Liver (tissue), 8 donors: ENCODE measurements at regions not wholly inside any gene's neighbourhood (a gene's known extent, or its start where the extent isn't known, plus 50 kb on each side); places are given as distances from the start of the nearest gene placed in this dataset.
A peak's percentile ranks its signal among the peaks of the same experiment; 100 is the strongest.

Experiments
- DNase-seq: peaks from one replicate; pipeline ENCODE4 v3.0.0-alpha.2; 2017; ENCODE audit warnings: low spot score
- H3K27ac ChIP-seq, 2 donors: one replicate each; pipeline ENCODE4 v1.7.0; 2013; ENCODE audit warnings: inconsistent platforms in 2 of 2, low read length in 2 of 2, control low read depth in 1 of 2, low read depth in 1 of 2, mild to moderate bottlenecking in 1 of 2
- H3K27me3 ChIP-seq, 4 donors: one replicate each; pipeline versions ENCODE4 v1.6.1 to v1.7.0; 2013; ENCODE audit warnings: low read length in 3 of 4, inconsistent platforms in 1 of 4, mild to moderate bottlenecking in 1 of 4, moderate library complexity in 1 of 4; ENCODE audit not compliant: control insufficient read depth in 4 of 4, insufficient read depth in 4 of 4
- H3K36me3 ChIP-seq, 4 donors: one replicate each; pipeline versions ENCODE4 v1.6.1 to v1.7.0; 2013; ENCODE audit warnings: low read length in 3 of 4, mild to moderate bottlenecking in 3 of 4, low read depth in 1 of 4, moderate library complexity in 1 of 4; ENCODE audit not compliant: control insufficient read depth in 4 of 4, insufficient read depth in 3 of 4
- H3K4me1 ChIP-seq, 4 donors: one replicate each; pipeline versions ENCODE4 v1.6.1 to v1.7.0; 2013; ENCODE audit warnings: low read length in 3 of 4, mild to moderate bottlenecking in 3 of 4, moderate library complexity in 1 of 4; ENCODE audit not compliant: control insufficient read depth in 4 of 4, insufficient read depth in 4 of 4
- H3K4me3 ChIP-seq, 3 donors: one replicate each; pipeline versions ENCODE4 v1.6.1 to v1.7.0; 2013; ENCODE audit warnings: low read length in 3 of 3, control low read depth in 1 of 3, low read depth in 1 of 3, mild to moderate bottlenecking in 1 of 3
- H3K9ac ChIP-seq, 2 donors: one replicate each; pipeline ENCODE4 v1.7.0; 2013; ENCODE audit warnings: low read length in 2 of 2, mild to moderate bottlenecking in 2 of 2, moderate library complexity in 2 of 2, control low read depth in 1 of 2, low read depth in 1 of 2
- H3K9me3 ChIP-seq, 4 donors: one replicate each; pipeline versions ENCODE4 v1.6.1 to v1.7.0; 2013; ENCODE audit warnings: low read length in 3 of 4; ENCODE audit not compliant: control insufficient read depth in 4 of 4
- EGR1 ChIP-seq, 2 donors: IDR thresholded peaks; 2 replicates each; pipeline ENCODE4 v1.6.1; 2016 to 2018; ENCODE audit warnings: antibody characterized with exemption in 2 of 2, low read depth in 2 of 2
- FOXA1 ChIP-seq: IDR thresholded peaks from 2 replicates; pipeline ENCODE4 v1.6.1; 2016; ENCODE audit warnings: antibody characterized with exemption
- FOXA2 ChIP-seq: IDR thresholded peaks from 2 replicates; pipeline ENCODE4 v1.6.1; 2016; ENCODE audit warnings: antibody characterized with exemption
- GABPA ChIP-seq, 2 donors: IDR thresholded peaks in 1 of 2; conservative IDR thresholded peaks in 1 of 2; 2 replicates each; pipeline ENCODE4 v1.6.1; 2016; ENCODE audit warnings: antibody characterized with exemption in 2 of 2, mild to moderate bottlenecking in 1 of 2, moderate library complexity in 1 of 2
- HNF4G ChIP-seq: IDR thresholded peaks from 2 replicates; pipeline ENCODE4 v1.6.1; 2016; ENCODE audit warnings: antibody characterized with exemption
- JUND ChIP-seq, 2 donors: IDR thresholded peaks; 2 replicates each; pipeline ENCODE4 v1.6.1; 2016; ENCODE audit warnings: antibody characterized with exemption in 2 of 2
- NR2F2 ChIP-seq: IDR thresholded peaks from 2 replicates; pipeline ENCODE4 v1.6.1; 2016; ENCODE audit warnings: antibody characterized with exemption
- RAD21 ChIP-seq, 2 donors: IDR thresholded peaks; 2 replicates each; pipeline ENCODE4 v1.6.1; 2016; ENCODE audit warnings: antibody characterized with exemption in 2 of 2, mild to moderate bottlenecking in 2 of 2
- SP1 ChIP-seq: IDR thresholded peaks from 2 replicates; pipeline ENCODE4 v1.6.1; 2018; ENCODE audit warnings: antibody characterized with exemption, mild to moderate bottlenecking
- TAF1 ChIP-seq: conservative IDR thresholded peaks from 2 replicates; pipeline ENCODE4 v1.6.1; 2016; ENCODE audit warnings: antibody characterized with exemption, mild to moderate bottlenecking
- YY1 ChIP-seq: IDR thresholded peaks from 2 replicates; pipeline ENCODE4 v1.6.1; 2016; ENCODE audit warnings: antibody characterized with exemption, mild to moderate bottlenecking
- WGBS: extraction: QIAGEN DNeasy Blood & Tissue Kit; methylation state at CpG from one replicate; pipeline ENCODE4 v1.1.7; 2013; 5-methylcytosine and 5-hydroxymethylcytosine counted together
- TF ChIP-seq, protein P1 (sequence below): fragments of 150-350 bp; IDR thresholded peaks from 2 replicates; pipeline ENCODE4 v1.5.1; 2017; ENCODE audit warnings: improper control_type of control experiment, low read depth, low read length; ENCODE audit not compliant: missing input control
- TF ChIP-seq, protein P2 (sequence below): IDR thresholded peaks from 2 replicates; pipeline ENCODE4 v1.6.1; 2016; ENCODE audit warnings: antibody characterized with exemption
- TF ChIP-seq, protein P3 (sequence below): IDR thresholded peaks from 2 replicates; pipeline ENCODE4 v1.6.1; 2016; ENCODE audit warnings: antibody characterized with exemption
- donor health status: healthy.
- donor health status: healthy.
- donor health status: healthy.
- donor health status: healthy.
- donor health status: healthy.

DNA sequence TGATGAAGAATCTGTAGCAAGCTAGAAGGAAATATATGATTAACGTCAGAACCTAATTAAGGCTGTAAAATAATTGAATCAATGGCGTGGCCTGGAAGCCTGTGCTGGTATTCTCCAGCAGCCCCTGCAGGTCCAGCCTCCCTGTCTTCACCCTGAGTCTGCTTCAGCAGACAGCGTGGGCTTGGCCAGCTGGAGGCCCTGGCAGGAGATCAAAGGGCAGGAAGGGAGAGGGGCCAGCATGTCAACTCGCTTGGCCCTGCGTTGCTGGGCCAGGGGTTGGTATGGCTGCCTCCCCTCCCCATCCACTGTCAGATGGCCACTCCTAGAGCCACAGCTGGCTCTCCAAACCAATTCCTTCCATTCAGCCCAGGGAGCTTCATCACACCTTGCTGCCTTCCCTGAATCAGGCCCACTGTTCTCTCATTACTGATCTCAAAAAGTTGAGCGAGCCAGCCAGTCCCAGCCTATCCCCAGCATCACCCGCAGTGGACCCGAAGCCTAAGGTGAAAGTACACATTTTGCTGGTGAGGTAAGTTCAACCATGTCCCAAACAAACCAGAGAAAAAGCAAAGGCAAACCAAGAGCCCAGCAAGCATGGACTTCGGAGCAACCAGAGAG, 228.4 kb upstream of the AGAP1 start:
- Histone ChIP-seq H3K4me1 (no peaks in the 10 kb centered on the region), H3K4me3 (no peak overlapping the region), H3K27ac (no peak overlapping the region), H3K9me3 (no peaks in the 10 kb centered on the region), H3K9ac (no peak overlapping the region), H3K27me3 (peaks cover 0 to 4% (median 0%) of the 10 kb centered on the region in 4 donors), H3K36me3 (no peaks in the 10 kb centered on the region)
- DNase-seq, result no peak
- TF ChIP-seq RAD21 (IDR thresholded peaks at IDR 0.05) (no peak), SP1 (no peak), GABPA (IDR thresholded peaks at IDR 0.05 in 1 of 2, conservative IDR thresholded peaks at IDR 0.05 in 1 of 2) (no peak), NR2F2 (no peak), EGR1 (IDR thresholded peaks at IDR 0.05; ENCODE audit: low read depth in 2 of 2) (no peak), YY1 (no peak), FOXA1 (no peak)
- TF ChIP-seq, protein P1, sequence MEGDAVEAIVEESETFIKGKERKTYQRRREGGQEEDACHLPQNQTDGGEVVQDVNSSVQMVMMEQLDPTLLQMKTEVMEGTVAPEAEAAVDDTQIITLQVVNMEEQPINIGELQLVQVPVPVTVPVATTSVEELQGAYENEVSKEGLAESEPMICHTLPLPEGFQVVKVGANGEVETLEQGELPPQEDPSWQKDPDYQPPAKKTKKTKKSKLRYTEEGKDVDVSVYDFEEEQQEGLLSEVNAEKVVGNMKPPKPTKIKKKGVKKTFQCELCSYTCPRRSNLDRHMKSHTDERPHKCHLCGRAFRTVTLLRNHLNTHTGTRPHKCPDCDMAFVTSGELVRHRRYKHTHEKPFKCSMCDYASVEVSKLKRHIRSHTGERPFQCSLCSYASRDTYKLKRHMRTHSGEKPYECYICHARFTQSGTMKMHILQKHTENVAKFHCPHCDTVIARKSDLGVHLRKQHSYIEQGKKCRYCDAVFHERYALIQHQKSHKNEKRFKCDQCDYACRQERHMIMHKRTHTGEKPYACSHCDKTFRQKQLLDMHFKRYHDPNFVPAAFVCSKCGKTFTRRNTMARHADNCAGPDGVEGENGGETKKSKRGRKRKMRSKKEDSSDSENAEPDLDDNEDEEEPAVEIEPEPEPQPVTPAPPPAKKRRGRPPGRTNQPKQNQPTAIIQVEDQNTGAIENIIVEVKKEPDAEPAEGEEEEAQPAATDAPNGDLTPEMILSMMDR, result no peak
- 70% methylated on average over 9 of the region's 9 CpGs for WGBS

DNA sequence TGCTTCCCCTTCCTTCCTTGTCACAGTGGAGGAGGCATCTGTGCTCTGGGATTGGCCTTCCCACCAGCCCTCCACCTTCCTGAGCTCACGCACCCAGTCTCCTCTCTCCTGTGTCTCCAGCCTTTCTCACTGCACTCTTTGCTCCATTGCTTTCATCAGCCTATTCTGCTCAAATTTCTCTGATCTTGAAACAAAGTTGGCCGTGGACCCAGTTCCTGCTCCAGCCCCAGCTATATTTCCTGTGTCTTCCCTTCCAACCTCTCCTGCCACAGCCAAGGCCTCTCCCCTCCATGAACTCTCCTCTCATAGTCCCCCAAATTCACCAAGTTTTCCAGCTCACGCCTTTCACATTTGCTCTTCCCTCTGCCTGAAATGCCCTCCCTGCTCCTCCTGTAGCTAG, 226.6 kb upstream of the AGAP1 start:
- TF ChIP-seq EGR1 (IDR thresholded peaks at IDR 0.05; ENCODE audit: low read depth in 2 of 2), result no peak
- TF ChIP-seq, protein P2, sequence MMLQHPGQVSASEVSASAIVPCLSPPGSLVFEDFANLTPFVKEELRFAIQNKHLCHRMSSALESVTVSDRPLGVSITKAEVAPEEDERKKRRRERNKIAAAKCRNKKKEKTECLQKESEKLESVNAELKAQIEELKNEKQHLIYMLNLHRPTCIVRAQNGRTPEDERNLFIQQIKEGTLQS, result no peak
- TF ChIP-seq YY1, result no peak
- TF ChIP-seq HNF4G, result no peak
- TF ChIP-seq RAD21 (IDR thresholded peaks at IDR 0.05), result no peak
- no peak for TF ChIP-seq SP1
- Histone ChIP-seq H3K27ac (no peak overlapping the region), H3K36me3 (no peaks in the 10 kb centered on the region), H3K4me1 (no peaks in the 10 kb centered on the region), H3K27me3 (peaks cover 0 to 12% (median 0%) of the 10 kb centered on the region in 4 donors), H3K4me3 (no peak overlapping the region), H3K9me3 (no peaks in the 10 kb centered on the region), H3K9ac (no peak overlapping the region)
- 81% methylated on average over 3 of the region's 3 CpGs for WGBS
- DNase-seq, result no peak

DNA sequence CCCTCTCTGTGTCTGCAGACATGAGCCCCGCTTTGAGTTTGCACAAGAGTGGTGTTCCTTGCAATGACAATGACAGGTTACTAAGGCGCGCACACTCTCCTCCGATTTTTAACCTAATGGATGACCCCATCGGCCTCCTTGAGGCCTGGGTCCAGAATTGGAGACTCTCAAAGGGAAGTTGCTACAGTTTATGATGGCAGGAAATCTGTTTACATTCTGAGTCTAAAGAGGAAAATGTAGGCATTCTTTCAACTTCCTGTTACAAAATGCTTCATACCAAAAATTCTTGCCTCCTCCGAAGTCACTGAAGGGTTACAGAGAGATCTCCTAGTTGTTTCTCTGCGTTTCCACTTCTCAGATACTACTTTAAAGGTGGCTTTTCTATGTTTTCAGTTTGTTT, 225.3 kb upstream of the AGAP1 start:
- H3K4me3 ChIP-seq, result no peak overlapping the region
- no peaks in the 10 kb centered on the region for H3K9me3 ChIP-seq
- no peaks in the 10 kb centered on the region for H3K4me1 ChIP-seq
- 61% methylated on average over 7 of the region's 7 CpGs for WGBS
- TF ChIP-seq NR2F2 (peak; percentile 33), EGR1 (IDR thresholded peaks at IDR 0.05; ENCODE audit: low read depth in 2 of 2) (no peak)
- no peak overlapping the region for H3K27ac ChIP-seq
- H3K9ac ChIP-seq, result no peak overlapping the region
- peaks cover 0 to 12% (median 0%) of the 10 kb centered on the region in 4 donors for H3K27me3 ChIP-seq
- no peak for DNase-seq
- no peaks in the 10 kb centered on the region for H3K36me3 ChIP-seq

DNA sequence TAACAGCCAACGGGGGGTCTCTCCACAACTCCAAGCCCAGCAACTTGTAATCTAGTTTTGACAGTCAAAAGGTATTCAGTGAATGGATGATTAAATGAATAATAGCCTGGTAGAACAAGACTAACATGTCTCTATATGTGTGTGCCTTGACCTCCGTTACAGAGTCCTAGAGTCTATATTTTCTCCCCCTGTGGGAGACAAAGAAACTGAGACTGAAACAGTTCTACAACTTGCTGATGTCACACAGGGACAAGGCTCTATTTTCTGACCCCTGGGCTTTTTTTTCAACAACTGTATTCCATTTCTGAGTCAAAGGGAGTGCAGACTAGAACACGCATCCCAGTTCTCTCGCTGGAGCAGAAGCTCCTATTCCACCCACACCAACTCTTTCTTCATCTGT, 223.6 kb upstream of the AGAP1 start:
- TF ChIP-seq, protein P2, result no peak
- TF ChIP-seq TAF1, result no peak
- TF ChIP-seq FOXA1, result no peak
- TF ChIP-seq RAD21 (IDR thresholded peaks at IDR 0.05), result no peak
- no peak for TF ChIP-seq FOXA2
- no peak for TF ChIP-seq GABPA (IDR thresholded peaks at IDR 0.05 in 1 of 2, conservative IDR thresholded peaks at IDR 0.05 in 1 of 2)
- TF ChIP-seq, protein P3, sequence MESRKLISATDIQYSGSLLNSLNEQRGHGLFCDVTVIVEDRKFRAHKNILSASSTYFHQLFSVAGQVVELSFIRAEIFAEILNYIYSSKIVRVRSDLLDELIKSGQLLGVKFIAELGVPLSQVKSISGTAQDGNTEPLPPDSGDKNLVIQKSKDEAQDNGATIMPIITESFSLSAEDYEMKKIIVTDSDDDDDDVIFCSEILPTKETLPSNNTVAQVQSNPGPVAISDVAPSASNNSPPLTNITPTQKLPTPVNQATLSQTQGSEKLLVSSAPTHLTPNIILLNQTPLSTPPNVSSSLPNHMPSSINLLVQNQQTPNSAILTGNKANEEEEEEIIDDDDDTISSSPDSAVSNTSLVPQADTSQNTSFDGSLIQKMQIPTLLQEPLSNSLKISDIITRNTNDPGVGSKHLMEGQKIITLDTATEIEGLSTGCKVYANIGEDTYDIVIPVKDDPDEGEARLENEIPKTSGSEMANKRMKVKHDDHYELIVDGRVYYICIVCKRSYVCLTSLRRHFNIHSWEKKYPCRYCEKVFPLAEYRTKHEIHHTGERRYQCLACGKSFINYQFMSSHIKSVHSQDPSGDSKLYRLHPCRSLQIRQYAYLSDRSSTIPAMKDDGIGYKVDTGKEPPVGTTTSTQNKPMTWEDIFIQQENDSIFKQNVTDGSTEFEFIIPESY, result no peak
- no peak for TF ChIP-seq NR2F2
- no peak for TF ChIP-seq HNF4G
- no peak for TF ChIP-seq JUND (IDR thresholded peaks at IDR 0.05)
- Histone ChIP-seq H3K27ac (no peak overlapping the region), H3K4me1 (no peaks in the 10 kb centered on the region), H3K36me3 (no peaks in the 10 kb centered on the region), H3K4me3 (no peak overlapping the region), H3K9ac (no peak overlapping the region), H3K27me3 (peaks cover 0 to 12% (median 0%) of the 10 kb centered on the region in 4 donors), H3K9me3 (no peaks in the 10 kb centered on the region)
- no peak for DNase-seq
- 87% methylated on average over 4 of the region's 4 CpGs for WGBS
